ENCODE measurements at regions not wholly inside any gene's neighbourhood (a gene's known extent, or its start where the extent isn't known, plus 50 kb on each side); places are given as distances from the start of the nearest gene placed in this dataset.

- H4K20me1 ChIP-seq (ENCODE audit: insufficient read depth, low read length), result no peaks in the 10 kb centered on the region
- no peak overlapping the region for H3K9ac ChIP-seq (ENCODE audit: low read length)
- H2AFZ ChIP-seq (ENCODE audit: low read length), result no peak overlapping the region
- no peak overlapping the region for H3K27ac ChIP-seq (ENCODE audit: low read depth, low read length, poor library complexity, severe bottlenecking)
- H3K4me2 ChIP-seq (ENCODE audit: low read length), result no peak overlapping the region
- no peak for TF ChIP-seq CTCF (IDR thresholded peaks at IDR 0.05; ENCODE audit: low read length)
- no peak for TF ChIP-seq EZH2 (IDR thresholded peaks at IDR 0.05; ENCODE audit: borderline replicate concordance, low read length)
- H3F3A ChIP-seq (ENCODE audit: insufficient read depth, low read length), result no peaks in the 10 kb centered on the region
- no peaks in the 10 kb centered on the region for H3K9me2 ChIP-seq (ENCODE audit: low read depth, low read length)
- no peaks in the 10 kb centered on the region for H3K36me3 ChIP-seq (ENCODE audit: insufficient read depth, low read length)
- H3K27me3 ChIP-seq (ENCODE audit: insufficient read depth, low read length), result no peaks in the 10 kb centered on the region
- no peaks in the 10 kb centered on the region for H3K9me3 ChIP-seq (ENCODE audit: low read length)
- no peak overlapping the region for H3K4me3 ChIP-seq (ENCODE audit: low read depth, low read length, poor library complexity, severe bottlenecking)
- no peaks in the 10 kb centered on the region for H3K4me1 ChIP-seq (ENCODE audit: insufficient read depth, low read length, severe bottlenecking)
- no peaks in the 10 kb centered on the region for H3K79me2 ChIP-seq (ENCODE audit: insufficient read depth, low read length)
Measured at GRCh38 chr1:187252923-187253322, 424.2 kb downstream of the PLA2G4A start.

- Histone ChIP-seq H3K4me3 (ENCODE audit: low read depth, low read length, poor library complexity, severe bottlenecking) (no peak overlapping the region), H3K27me3 (ENCODE audit: insufficient read depth, low read length) (no peaks in the 10 kb centered on the region), H3K4me1 (ENCODE audit: insufficient read depth, low read length, severe bottlenecking) (no peaks in the 10 kb centered on the region), H4K20me1 (ENCODE audit: insufficient read depth, low read length) (no peaks in the 10 kb centered on the region), H3F3A (ENCODE audit: insufficient read depth, low read length) (no peaks in the 10 kb centered on the region), H3K9me3 (ENCODE audit: low read length) (no peaks in the 10 kb centered on the region), H3K4me2 (ENCODE audit: low read length) (no peak overlapping the region), H3K9ac (ENCODE audit: low read length) (no peak overlapping the region), H2AFZ (ENCODE audit: low read length) (no peak overlapping the region), H3K9me2 (ENCODE audit: low read depth, low read length) (no peaks in the 10 kb centered on the region), H3K79me2 (ENCODE audit: insufficient read depth, low read length) (no peaks in the 10 kb centered on the region), H3K36me3 (ENCODE audit: insufficient read depth, low read length) (no peaks in the 10 kb centered on the region), H3K27ac (ENCODE audit: low read depth, low read length, poor library complexity, severe bottlenecking) (no peak overlapping the region)
- no peak for TF ChIP-seq CTCF (IDR thresholded peaks at IDR 0.05; ENCODE audit: low read length)
- no peak for TF ChIP-seq EZH2 (IDR thresholded peaks at IDR 0.05; ENCODE audit: borderline replicate concordance, low read length)
Measured at GRCh38 chr1:187257476-187257875, 428.7 kb downstream of the PLA2G4A start.

GRCh38 chr1:187261637-187262036 is 432.9 kb downstream of the PLA2G4A start:
- no peaks in the 10 kb centered on the region for H3K9me3 ChIP-seq (ENCODE audit: low read length)
- no peaks in the 10 kb centered on the region for H3K9me2 ChIP-seq (ENCODE audit: low read depth, low read length)
- no peak for TF ChIP-seq EZH2 (IDR thresholded peaks at IDR 0.05; ENCODE audit: borderline replicate concordance, low read length)
- TF ChIP-seq CTCF (IDR thresholded peaks at IDR 0.05; ENCODE audit: low read length), result no peak
- no peaks in the 10 kb centered on the region for H3K27me3 ChIP-seq (ENCODE audit: insufficient read depth, low read length)
- H3K9ac ChIP-seq (ENCODE audit: low read length), result no peak overlapping the region
- no peaks in the 10 kb centered on the region for H4K20me1 ChIP-seq (ENCODE audit: insufficient read depth, low read length)
- H3F3A ChIP-seq (ENCODE audit: insufficient read depth, low read length), result no peaks in the 10 kb centered on the region
- no peak overlapping the region for H2AFZ ChIP-seq (ENCODE audit: low read length)
- H3K27ac ChIP-seq (ENCODE audit: low read depth, low read length, poor library complexity, severe bottlenecking), result no peak overlapping the region
- no peaks in the 10 kb centered on the region for H3K36me3 ChIP-seq (ENCODE audit: insufficient read depth, low read length)
- no peaks in the 10 kb centered on the region for H3K79me2 ChIP-seq (ENCODE audit: insufficient read depth, low read length)
- H3K4me2 ChIP-seq (ENCODE audit: low read length), result no peak overlapping the region
- no peak overlapping the region for H3K4me3 ChIP-seq (ENCODE audit: low read depth, low read length, poor library complexity, severe bottlenecking)
- no peaks in the 10 kb centered on the region for H3K4me1 ChIP-seq (ENCODE audit: insufficient read depth, low read length, severe bottlenecking)
